ENCODE measurements at regions not wholly inside any gene's neighbourhood (a gene's known extent, or its start where the extent isn't known, plus 50 kb on each side); places are given as distances from the start of the nearest gene placed in this dataset.

- DNase-seq (ENCODE audit: low spot score) = no peak
- Mint-ChIP-seq H3K36me3 (no peaks in the 10 kb centered on the region), H3K4me3 (no peak overlapping the region), H3K4me1 (peaks cover 7% of the 10 kb centered on the region), H3K9me3 (no peaks in the 10 kb centered on the region), H3K27ac (no peak overlapping the region), H3K27me3 (ENCODE audit: insufficient read depth, low read depth) (no peaks in the 10 kb centered on the region)
- Histone ChIP-seq H4K20me1 (ENCODE audit: low read depth) (no peaks in the 10 kb centered on the region), H3K9ac (no peak overlapping the region), H2AFZ (replicated peaks) (no peak overlapping the region), H3F3A (ENCODE audit: low read depth) (no peaks in the 10 kb centered on the region), H3K4me2 (no peak overlapping the region), H3K27ac (no peak overlapping the region), H3K36me3 (no peaks in the 10 kb centered on the region), H3K4me1 (peaks cover 10% of the 10 kb centered on the region), H3K9me3 (ENCODE audit: low read depth) (no peaks in the 10 kb centered on the region), H3K4me3 (no peak overlapping the region), H3K79me2 (ENCODE audit: low read depth) (no peaks in the 10 kb centered on the region), H3K27me3 (no peaks in the 10 kb centered on the region)
- TF ChIP-seq EZH2phosphoT487 (IDR thresholded peaks at IDR 0.05) = no peak
- TF ChIP-seq EZH2 (IDR thresholded peaks at IDR 0.05) = no peak
- TF ChIP-seq, protein P1, sequence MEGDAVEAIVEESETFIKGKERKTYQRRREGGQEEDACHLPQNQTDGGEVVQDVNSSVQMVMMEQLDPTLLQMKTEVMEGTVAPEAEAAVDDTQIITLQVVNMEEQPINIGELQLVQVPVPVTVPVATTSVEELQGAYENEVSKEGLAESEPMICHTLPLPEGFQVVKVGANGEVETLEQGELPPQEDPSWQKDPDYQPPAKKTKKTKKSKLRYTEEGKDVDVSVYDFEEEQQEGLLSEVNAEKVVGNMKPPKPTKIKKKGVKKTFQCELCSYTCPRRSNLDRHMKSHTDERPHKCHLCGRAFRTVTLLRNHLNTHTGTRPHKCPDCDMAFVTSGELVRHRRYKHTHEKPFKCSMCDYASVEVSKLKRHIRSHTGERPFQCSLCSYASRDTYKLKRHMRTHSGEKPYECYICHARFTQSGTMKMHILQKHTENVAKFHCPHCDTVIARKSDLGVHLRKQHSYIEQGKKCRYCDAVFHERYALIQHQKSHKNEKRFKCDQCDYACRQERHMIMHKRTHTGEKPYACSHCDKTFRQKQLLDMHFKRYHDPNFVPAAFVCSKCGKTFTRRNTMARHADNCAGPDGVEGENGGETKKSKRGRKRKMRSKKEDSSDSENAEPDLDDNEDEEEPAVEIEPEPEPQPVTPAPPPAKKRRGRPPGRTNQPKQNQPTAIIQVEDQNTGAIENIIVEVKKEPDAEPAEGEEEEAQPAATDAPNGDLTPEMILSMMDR (IDR thresholded peaks at IDR 0.05) = no peak
Measured at GRCh38 chr11:88420165-88420791, 82.7 kb upstream of the CTSC start.

GRCh38 chr11:88418508-88418907 lies 81.0 kb upstream of the CTSC start:
- Histone ChIP-seq H3K4me2 (no peak overlapping the region), H3K27me3 (no peaks in the 10 kb centered on the region), H2AFZ (replicated peaks) (no peak overlapping the region), H3K9ac (no peak overlapping the region), H3K79me2 (ENCODE audit: low read depth) (no peaks in the 10 kb centered on the region), H3K36me3 (no peaks in the 10 kb centered on the region), H3K4me1 (peaks cover 18% of the 10 kb centered on the region), H3F3A (ENCODE audit: low read depth) (no peaks in the 10 kb centered on the region), H3K27ac (no peak overlapping the region), H3K9me3 (ENCODE audit: low read depth) (no peaks in the 10 kb centered on the region), H4K20me1 (ENCODE audit: low read depth) (no peaks in the 10 kb centered on the region), H3K4me3 (no peak overlapping the region)
- H3K4me1 Mint-ChIP-seq = peaks cover 15% of the 10 kb centered on the region
- no peaks in the 10 kb centered on the region for H3K9me3 Mint-ChIP-seq
- H3K4me3 Mint-ChIP-seq = no peak overlapping the region
- no peaks in the 10 kb centered on the region for H3K36me3 Mint-ChIP-seq
- TF ChIP-seq EZH2phosphoT487 (IDR thresholded peaks at IDR 0.05) = no peak
- TF ChIP-seq EZH2 (IDR thresholded peaks at IDR 0.05) = no peak
- TF ChIP-seq, protein P1 (IDR thresholded peaks at IDR 0.05) = no peak
- DNase-seq (ENCODE audit: low spot score) = no peak
- no peak overlapping the region for H3K27ac Mint-ChIP-seq
- H3K27me3 Mint-ChIP-seq (ENCODE audit: insufficient read depth, low read depth) = no peaks in the 10 kb centered on the region

DNA sequence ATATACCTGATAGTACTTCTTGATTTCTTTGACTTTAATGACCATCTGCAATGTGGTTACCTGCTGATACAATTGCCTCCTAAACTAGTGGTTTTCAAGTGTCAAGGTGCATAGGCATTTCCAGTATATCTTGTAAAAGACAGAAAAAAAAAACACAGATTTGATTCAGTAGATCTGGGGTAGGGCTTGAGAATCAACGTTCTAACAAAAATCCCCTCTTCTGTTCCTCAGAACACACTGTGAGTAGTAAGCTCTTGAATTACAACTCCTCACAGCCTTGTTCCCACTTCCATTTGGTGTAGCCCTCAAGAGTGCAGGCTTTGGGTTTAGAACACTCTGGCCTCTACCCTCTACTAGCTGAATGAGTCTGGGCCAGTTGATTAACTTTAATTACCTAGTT lies 78.0 kb upstream of the CTSC start:
- no peak overlapping the region for H3K27ac Mint-ChIP-seq
- H3K36me3 ChIP-seq = no peaks in the 10 kb centered on the region
- no peaks in the 10 kb centered on the region for H3K27me3 Mint-ChIP-seq (ENCODE audit: insufficient read depth, low read depth)

More for the DNA sequence above, 78.0 kb upstream of the CTSC start:
- Histone ChIP-seq H3K9ac (no peak overlapping the region), H3K27ac (no peak overlapping the region), H3F3A (ENCODE audit: low read depth) (no peaks in the 10 kb centered on the region), H3K27me3 (no peaks in the 10 kb centered on the region), H2AFZ (replicated peaks) (no peak overlapping the region), H4K20me1 (ENCODE audit: low read depth) (no peaks in the 10 kb centered on the region), H3K4me2 (no peak overlapping the region), H3K9me3 (ENCODE audit: low read depth) (no peaks in the 10 kb centered on the region), H3K4me1 (peaks cover 8% of the 10 kb centered on the region), H3K4me3 (no peak overlapping the region), H3K79me2 (ENCODE audit: low read depth) (no peaks in the 10 kb centered on the region)
- Mint-ChIP-seq H3K4me3 (no peak overlapping the region), H3K36me3 (no peaks in the 10 kb centered on the region), H3K9me3 (no peaks in the 10 kb centered on the region), H3K4me1 (peaks cover 8% of the 10 kb centered on the region)
- TF ChIP-seq, protein P1 (IDR thresholded peaks at IDR 0.05) = no peak
- TF ChIP-seq EZH2phosphoT487 (IDR thresholded peaks at IDR 0.05) (no peak), EZH2 (IDR thresholded peaks at IDR 0.05) (no peak)
- DNase-seq (ENCODE audit: low spot score) = no peak
